Type B pancreatic cell (in vitro differentiated cells): ENCODE measurements at regions not wholly inside any gene's neighbourhood (a gene's known extent, or its start where the extent isn't known, plus 50 kb on each side); places are given as distances from the start of the nearest gene placed in this dataset.

Experiments used
- DNase-seq: peaks from one replicate; pipeline ENCODE4 v3.0.0; 2021; ENCODE audit warnings: mixed read lengths; ENCODE audit not compliant: unreplicated experiment; ENCODE audit errors: extremely low spot score
- H3K27ac Mint-ChIP-seq: 2 replicates; pipeline ENCODE4 v1.8.0; 2021; ENCODE audit warnings: mild to moderate bottlenecking, mixed read lengths
- H3K27me3 Mint-ChIP-seq: 2 replicates; pipeline ENCODE4 v1.8.0; 2021; ENCODE audit warnings: mixed read lengths
- H3K36me3 Mint-ChIP-seq: 2 replicates; pipeline ENCODE4 v1.8.0; 2021; ENCODE audit warnings: mixed read lengths
- H3K4me1 Mint-ChIP-seq: one replicate; pipeline ENCODE4 v1.8.0; 2021; ENCODE audit warnings: mixed read lengths; ENCODE audit not compliant: unreplicated experiment
- H3K4me3 Mint-ChIP-seq: 2 replicates; pipeline ENCODE4 v1.8.0; 2021; ENCODE audit warnings: mild to moderate bottlenecking, mixed read lengths
- H3K9me3 Mint-ChIP-seq: 2 replicates; pipeline ENCODE4 v1.8.0; 2021; ENCODE audit warnings: mixed read lengths
- TF ChIP-seq, protein P1 (sequence below): fragments of 200-600 bp; sonication (generic); conservative IDR thresholded peaks from 2 replicates; pipeline ENCODE4 v1.5.0; 2021; ENCODE audit warnings: antibody characterized with exemption, mild to moderate bottlenecking

GRCh38 chr9:75414371-75415160 lies 326.3 kb downstream of the OSTF1 start:
- DNase-seq, result no peak
- no peaks in the 10 kb centered on the region for H3K36me3 Mint-ChIP-seq
- no peak overlapping the region for H3K27ac Mint-ChIP-seq
- peaks cover 19% of the 10 kb centered on the region for H3K27me3 Mint-ChIP-seq
- TF ChIP-seq, protein P1, sequence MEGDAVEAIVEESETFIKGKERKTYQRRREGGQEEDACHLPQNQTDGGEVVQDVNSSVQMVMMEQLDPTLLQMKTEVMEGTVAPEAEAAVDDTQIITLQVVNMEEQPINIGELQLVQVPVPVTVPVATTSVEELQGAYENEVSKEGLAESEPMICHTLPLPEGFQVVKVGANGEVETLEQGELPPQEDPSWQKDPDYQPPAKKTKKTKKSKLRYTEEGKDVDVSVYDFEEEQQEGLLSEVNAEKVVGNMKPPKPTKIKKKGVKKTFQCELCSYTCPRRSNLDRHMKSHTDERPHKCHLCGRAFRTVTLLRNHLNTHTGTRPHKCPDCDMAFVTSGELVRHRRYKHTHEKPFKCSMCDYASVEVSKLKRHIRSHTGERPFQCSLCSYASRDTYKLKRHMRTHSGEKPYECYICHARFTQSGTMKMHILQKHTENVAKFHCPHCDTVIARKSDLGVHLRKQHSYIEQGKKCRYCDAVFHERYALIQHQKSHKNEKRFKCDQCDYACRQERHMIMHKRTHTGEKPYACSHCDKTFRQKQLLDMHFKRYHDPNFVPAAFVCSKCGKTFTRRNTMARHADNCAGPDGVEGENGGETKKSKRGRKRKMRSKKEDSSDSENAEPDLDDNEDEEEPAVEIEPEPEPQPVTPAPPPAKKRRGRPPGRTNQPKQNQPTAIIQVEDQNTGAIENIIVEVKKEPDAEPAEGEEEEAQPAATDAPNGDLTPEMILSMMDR, result no peak
- peak overlapping the region; percentile 12 for H3K4me3 Mint-ChIP-seq
- peaks cover 17% of the 10 kb centered on the region for H3K4me1 Mint-ChIP-seq
- H3K9me3 Mint-ChIP-seq, result no peaks in the 10 kb centered on the region

DNA sequence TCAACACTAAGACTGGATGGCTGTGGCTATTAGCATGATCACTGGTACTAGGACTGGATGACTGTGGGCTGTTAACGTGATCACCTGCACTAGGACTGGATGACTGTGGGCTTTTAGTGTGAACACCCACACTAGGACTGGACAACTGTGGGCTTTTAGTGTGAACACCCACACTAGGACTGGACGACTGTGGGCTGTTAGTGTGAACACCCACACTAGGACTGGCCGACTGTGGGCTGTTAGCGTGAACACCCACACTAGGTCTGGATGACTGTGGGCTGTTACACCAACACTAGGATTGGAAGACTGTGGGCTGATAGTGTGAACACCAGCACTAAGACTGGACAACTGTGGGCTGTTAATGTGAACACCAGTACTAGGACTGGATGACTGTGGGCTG lies 329.2 kb downstream of the OSTF1 start:
- Mint-ChIP-seq H3K36me3 (no peaks in the 10 kb centered on the region), H3K4me1 (peaks cover 17% of the 10 kb centered on the region), H3K4me3 (no peak overlapping the region), H3K27me3 (peaks cover 7% of the 10 kb centered on the region), H3K9me3 (no peaks in the 10 kb centered on the region), H3K27ac (no peak overlapping the region)
- no peak for DNase-seq
- TF ChIP-seq, protein P1, result no peak

GRCh38 chr9:75418518-75418917 lies 330.2 kb downstream of the OSTF1 start:
- no peaks in the 10 kb centered on the region for H3K36me3 Mint-ChIP-seq
- H3K27ac Mint-ChIP-seq, result no peak overlapping the region
- TF ChIP-seq, protein P1, result no peak
- peaks cover 16% of the 10 kb centered on the region for H3K4me1 Mint-ChIP-seq
- no peak for DNase-seq
- H3K27me3 Mint-ChIP-seq, result peaks cover 5% of the 10 kb centered on the region
- no peaks in the 10 kb centered on the region for H3K9me3 Mint-ChIP-seq
- H3K4me3 Mint-ChIP-seq, result no peak overlapping the region

DNA sequence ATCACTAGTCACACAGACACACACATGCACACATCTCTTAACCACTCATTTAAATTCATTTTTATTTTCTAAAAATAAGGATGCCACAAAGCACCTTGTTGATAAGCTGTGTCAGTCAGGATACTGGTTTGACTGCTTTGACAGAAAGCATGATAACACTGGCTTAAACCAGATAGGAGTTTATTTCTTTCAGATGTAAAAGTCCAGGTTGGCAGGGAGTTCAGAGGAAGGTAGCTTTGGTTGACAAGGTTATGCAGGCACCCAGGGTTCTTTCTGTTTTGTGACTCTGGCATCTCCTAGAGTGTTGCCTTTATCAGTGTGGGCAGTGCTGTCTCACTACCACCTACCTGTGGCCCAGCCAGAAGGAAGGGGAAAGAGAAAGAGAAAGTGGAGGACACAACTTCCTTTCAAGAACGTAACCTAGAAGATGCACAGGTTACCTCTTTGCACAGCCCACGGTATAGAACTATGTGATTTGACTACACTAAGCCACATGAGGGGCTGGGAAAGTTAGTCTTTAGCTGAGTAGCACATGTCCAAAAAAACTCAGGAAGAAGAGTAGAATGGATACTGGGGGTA lies 334.7 kb downstream of the OSTF1 start:
- TF ChIP-seq, protein P1, result no peak
- Mint-ChIP-seq H3K9me3 (no peaks in the 10 kb centered on the region), H3K36me3 (no peaks in the 10 kb centered on the region), H3K4me1 (no peaks in the 10 kb centered on the region), H3K4me3 (no peak overlapping the region), H3K27me3 (peaks cover 4% of the 10 kb centered on the region), H3K27ac (no peak overlapping the region)
- no peak for DNase-seq

DNA sequence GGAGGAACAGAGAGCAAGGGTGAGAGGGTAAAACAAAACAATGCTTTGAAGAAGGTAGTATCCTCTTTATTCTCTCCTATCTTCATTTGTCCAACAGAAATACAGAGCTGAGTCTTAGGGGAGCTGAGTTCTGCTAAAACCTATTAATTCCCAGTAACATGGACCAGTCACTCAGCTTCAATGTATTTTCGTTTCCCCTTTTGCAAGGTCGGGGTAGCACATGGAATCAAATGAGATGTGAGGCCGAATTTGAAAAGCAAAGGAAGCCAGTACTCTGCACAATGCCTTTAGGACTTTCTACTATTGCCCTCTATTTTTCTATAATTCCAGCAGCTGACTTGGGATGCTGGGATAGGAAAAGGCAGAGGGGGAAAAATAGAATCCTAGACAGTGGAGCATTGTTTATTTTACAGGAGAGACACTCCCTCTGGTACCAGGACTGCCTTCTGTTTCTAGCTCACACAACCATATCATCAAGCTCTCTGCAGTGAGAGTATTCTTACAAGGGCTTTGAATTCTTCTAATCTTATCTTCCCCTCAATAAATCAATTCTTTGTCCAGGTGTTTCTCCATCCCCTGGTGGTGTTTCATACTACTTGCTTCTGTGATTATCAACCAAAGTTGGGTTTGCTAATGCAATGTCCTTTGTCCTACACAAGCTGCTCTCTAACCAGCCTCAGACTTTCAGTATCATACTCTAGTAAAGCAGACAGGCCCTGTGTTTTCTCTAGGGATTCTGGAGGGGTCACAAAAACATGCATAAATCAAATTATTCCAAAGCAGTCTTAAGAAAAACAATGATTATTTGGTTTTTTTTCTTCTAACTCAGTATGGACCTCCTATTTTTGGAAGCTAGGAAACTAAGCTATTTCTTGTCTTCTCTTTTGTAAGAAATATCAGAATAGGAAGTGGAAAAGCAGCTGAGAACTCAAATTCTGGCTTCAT lies 341.5 kb downstream of the OSTF1 start:
- no peak overlapping the region for H3K27ac Mint-ChIP-seq
- TF ChIP-seq, protein P1, result no peak
- H3K4me1 Mint-ChIP-seq, result peaks cover 4% of the 10 kb centered on the region
- H3K9me3 Mint-ChIP-seq, result no peaks in the 10 kb centered on the region
- no peak overlapping the region for H3K4me3 Mint-ChIP-seq
- H3K36me3 Mint-ChIP-seq, result no peaks in the 10 kb centered on the region
- no peak for DNase-seq
- peaks cover 9% of the 10 kb centered on the region for H3K27me3 Mint-ChIP-seq
